H1 (cell line): ENCODE measurements at regions not wholly inside any gene's neighbourhood (a gene's known extent, or its start where the extent isn't known, plus 50 kb on each side); places are given as distances from the start of the nearest gene placed in this dataset.

Experiments
- JUN ChIP-seq: IDR thresholded peaks from 2 replicates; pipeline ENCODE4 v1.6.1; 2011; ENCODE audit warnings: low read depth, mild to moderate bottlenecking, improper control_type of control experiment, low read length

DNA sequence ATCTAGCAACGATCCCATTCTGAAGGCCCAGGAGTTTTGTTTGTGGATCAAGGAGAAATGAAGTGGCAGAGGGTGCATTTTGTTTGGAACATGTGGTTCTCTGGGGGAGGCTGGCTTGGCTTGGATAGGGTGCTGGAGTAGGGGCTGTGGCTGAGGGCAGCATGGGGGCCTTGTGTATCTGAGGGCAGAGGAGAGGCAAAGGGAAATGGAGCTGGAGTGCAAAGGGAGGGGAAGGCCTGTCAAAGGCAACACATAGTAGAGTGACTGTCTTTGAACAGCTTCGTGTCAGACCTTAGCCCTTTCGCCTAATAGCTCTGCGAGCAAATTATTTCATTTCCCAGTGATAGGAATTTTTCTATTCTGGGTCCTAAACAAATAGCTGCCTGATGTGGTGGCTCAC lies 187.2 kb downstream of the KCNRG start (continued):
- no peak for TF ChIP-seq JUN
